IPS-15b (cell line): ENCODE measurements at regions not wholly inside any gene's neighbourhood (a gene's known extent, or its start where the extent isn't known, plus 50 kb on each side); places are given as distances from the start of the nearest gene placed in this dataset.
A peak's percentile ranks its signal among the peaks of the same experiment; 100 is the strongest.

Experiments used
- H3K27me3 ChIP-seq: one replicate; pipeline ENCODE4 v1.6.1; 2013; ENCODE audit warnings: low read length; ENCODE audit not compliant: control insufficient read depth, insufficient read depth
- H3K36me3 ChIP-seq: one replicate; pipeline ENCODE4 v1.6.1; 2013; ENCODE audit warnings: low read length; ENCODE audit not compliant: control insufficient read depth, insufficient read depth
- H3K4me1 ChIP-seq: one replicate; pipeline ENCODE4 v1.6.1; 2013; ENCODE audit warnings: mild to moderate bottlenecking, low read length; ENCODE audit not compliant: control insufficient read depth, insufficient read depth
- H3K4me3 ChIP-seq: one replicate; pipeline ENCODE4 v1.5.1; 2013; ENCODE audit warnings: low read depth, low read length
- H3K9ac ChIP-seq: one replicate; pipeline ENCODE4 v1.6.1; 2013; ENCODE audit warnings: low read depth, mild to moderate bottlenecking, low read length
- H3K9me3 ChIP-seq: one replicate; pipeline ENCODE4 v1.6.1; 2013; ENCODE audit warnings: mild to moderate bottlenecking, low read length; ENCODE audit not compliant: control insufficient read depth, insufficient read depth

GRCh38 chr19:33902802-33903488 lies 106.3 kb downstream of the KCTD15 start:
- Histone ChIP-seq H3K9me3 (peaks cover 4% of the 10 kb centered on the region), H3K4me1 (peaks cover 6% of the 10 kb centered on the region), H3K36me3 (no peaks in the 10 kb centered on the region), H3K4me3 (no peak overlapping the region), H3K27me3 (peaks cover 2% of the 10 kb centered on the region), H3K9ac (no peak overlapping the region)

DNA sequence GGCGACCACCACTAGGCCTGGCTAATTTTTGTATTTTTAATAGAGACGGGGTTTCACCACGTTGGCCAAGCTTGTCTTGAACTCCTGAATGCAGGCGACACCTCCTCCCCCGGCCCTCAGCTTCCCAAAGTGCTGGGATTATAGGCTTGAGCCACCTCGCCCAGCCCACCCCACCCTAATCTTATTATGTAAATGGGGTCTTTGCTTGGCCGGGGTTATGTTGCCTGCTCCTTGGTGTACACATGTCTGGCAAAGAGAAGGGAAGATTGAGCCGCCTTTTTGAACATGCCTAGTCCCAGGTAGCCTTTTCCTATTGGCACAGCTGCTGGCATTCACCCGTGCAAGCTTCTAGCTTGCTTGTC lies 106.8 kb downstream of the KCTD15 start:
- no peak overlapping the region for H3K4me3 ChIP-seq
- H3K9ac ChIP-seq, result no peak overlapping the region
- peaks cover 4% of the 10 kb centered on the region for H3K27me3 ChIP-seq
- no peaks in the 10 kb centered on the region for H3K36me3 ChIP-seq
- H3K4me1 ChIP-seq, result peaks cover 6% of the 10 kb centered on the region
- H3K9me3 ChIP-seq, result no peaks in the 10 kb centered on the region

DNA sequence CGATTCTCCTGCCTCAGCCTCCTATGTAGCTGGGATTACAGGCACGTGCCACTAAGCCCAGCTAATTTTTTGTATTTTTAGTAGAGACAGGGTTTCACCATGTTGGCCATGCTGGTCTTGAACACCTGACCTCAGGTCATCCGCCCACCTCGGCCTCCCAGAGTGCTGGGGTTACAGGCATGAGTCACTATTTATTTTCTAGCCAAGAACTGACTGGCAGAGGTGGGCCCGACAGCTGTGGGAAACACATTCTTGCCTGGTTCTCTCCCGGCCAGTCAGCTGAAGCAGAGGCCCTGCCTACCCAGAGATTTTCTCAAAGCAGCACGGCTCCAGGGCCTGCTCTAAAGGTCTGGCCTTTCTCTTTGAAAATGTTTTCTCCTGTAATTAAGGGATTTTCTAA lies 108.0 kb downstream of the KCTD15 start:
- no peaks in the 10 kb centered on the region for H3K9me3 ChIP-seq
- peaks cover 4% of the 10 kb centered on the region for H3K27me3 ChIP-seq
- H3K9ac ChIP-seq, result no peak overlapping the region
- no peaks in the 10 kb centered on the region for H3K36me3 ChIP-seq
- peaks cover 6% of the 10 kb centered on the region for H3K4me1 ChIP-seq
- peak overlapping the region; percentile 73 for H3K4me3 ChIP-seq

- Histone ChIP-seq H3K9ac (peak overlapping the region; percentile 54), H3K9me3 (no peaks in the 10 kb centered on the region), H3K4me3 (peak overlapping the region; percentile 73), H3K27me3 (peaks cover 4% of the 10 kb centered on the region), H3K36me3 (no peaks in the 10 kb centered on the region), H3K4me1 (peaks cover 6% of the 10 kb centered on the region)
Observed at GRCh38 chr19:33905473-33905936, 108.8 kb downstream of the KCTD15 start.

DNA sequence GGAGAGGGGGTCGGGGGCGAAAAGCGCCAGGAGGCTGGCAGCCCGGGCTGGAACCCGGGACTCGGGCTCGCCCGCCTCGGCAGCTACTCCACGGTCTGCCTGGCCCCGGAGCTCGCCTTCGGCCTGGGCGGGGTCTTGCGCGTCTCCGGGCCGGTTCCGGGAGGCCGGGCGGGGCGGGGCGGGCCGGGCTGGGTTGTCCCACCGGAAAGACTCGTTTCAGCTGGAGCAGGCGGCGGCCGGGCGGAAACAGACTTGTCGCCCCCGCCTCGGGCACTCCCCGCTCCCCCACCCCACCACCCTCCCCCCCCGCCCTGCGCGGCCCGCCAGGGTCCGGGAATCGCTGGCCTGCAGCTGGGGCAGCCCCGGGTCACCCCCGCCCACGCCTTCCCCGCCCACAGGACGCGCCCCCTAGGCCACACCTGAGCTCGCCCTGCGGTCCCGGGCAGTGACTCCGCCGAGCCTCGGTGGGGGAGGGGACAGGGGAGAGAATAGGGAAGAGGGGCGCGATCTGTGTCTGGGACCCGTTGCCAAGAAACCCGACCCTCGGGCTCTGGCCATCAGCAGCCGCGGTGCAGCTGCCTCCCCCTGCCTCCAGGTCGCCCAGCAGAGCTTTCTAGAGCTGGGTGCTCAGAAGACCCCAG lies 109.4 kb downstream of the KCTD15 start:
- H3K27me3 ChIP-seq, result peaks cover 4% of the 10 kb centered on the region
- no peaks in the 10 kb centered on the region for H3K9me3 ChIP-seq
- no peaks in the 10 kb centered on the region for H3K36me3 ChIP-seq

GRCh38 chr19:33906578-33907335 lies 110.1 kb downstream of the KCTD15 start:
- H3K27me3 ChIP-seq, result peaks cover 4% of the 10 kb centered on the region
- H3K4me3 ChIP-seq, result peak overlapping the region; percentile 56
- no peaks in the 10 kb centered on the region for H3K36me3 ChIP-seq
- H3K9ac ChIP-seq, result peak overlapping the region; percentile 4
- peaks cover 6% of the 10 kb centered on the region for H3K4me1 ChIP-seq
- no peaks in the 10 kb centered on the region for H3K9me3 ChIP-seq

More for the DNA sequence above, 109.4 kb downstream of the KCTD15 start:
- H3K4me1 ChIP-seq, result peaks cover 6% of the 10 kb centered on the region
- peak overlapping the region; percentile 54 for H3K9ac ChIP-seq
- H3K4me3 ChIP-seq, result peak overlapping the region; percentile 73

GRCh38 chr19:33910922-33911321 lies 114.3 kb downstream of the KCTD15 start:
- Histone ChIP-seq H3K9me3 (no peaks in the 10 kb centered on the region), H3K27me3 (peaks cover 4% of the 10 kb centered on the region), H3K4me3 (no peak overlapping the region), H3K36me3 (no peaks in the 10 kb centered on the region), H3K4me1 (no peaks in the 10 kb centered on the region), H3K9ac (no peak overlapping the region)

DNA sequence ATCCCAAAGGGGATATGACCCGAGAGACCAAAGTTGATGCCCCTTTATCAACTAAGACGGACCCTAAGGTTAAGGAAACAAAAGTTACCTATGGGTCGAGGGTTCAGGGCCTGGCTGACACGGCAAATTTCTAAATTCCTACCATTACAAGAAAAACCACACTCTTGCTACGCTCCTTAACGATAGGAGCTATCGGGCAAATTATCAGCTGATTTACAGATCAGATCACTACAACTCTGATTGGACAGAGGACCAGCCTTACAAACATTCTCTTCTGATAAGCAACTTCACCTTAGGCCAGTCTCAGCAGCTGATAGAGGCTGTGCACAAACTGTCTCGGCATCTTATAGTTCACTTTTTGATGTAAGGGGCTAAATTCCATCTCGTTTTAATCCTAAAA lies 117.9 kb downstream of the KCTD15 start:
- Histone ChIP-seq H3K9ac (no peak overlapping the region), H3K4me1 (no peaks in the 10 kb centered on the region), H3K27me3 (no peaks in the 10 kb centered on the region), H3K4me3 (no peak overlapping the region), H3K9me3 (no peaks in the 10 kb centered on the region), H3K36me3 (no peaks in the 10 kb centered on the region)

DNA sequence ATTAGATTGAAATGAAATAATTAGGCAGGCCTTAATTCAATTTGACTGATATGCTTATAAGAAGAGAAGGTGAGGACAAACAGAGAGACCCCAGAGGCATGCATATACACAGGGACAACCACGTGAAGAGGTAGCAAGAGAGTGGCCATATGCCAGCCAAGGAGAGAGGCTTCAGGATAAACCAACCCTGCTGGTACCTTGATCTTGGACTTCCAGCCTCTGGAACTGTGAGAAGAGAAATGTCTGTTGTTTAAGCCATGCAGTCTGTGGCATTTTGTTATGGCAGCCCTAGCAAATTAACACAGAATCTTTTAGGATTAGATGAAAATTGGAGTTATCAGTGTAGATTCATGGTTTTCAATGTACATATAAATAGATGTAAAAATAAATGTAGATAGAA lies 120.1 kb downstream of the KCTD15 start:
- Histone ChIP-seq H3K4me3 (no peak overlapping the region), H3K36me3 (no peaks in the 10 kb centered on the region), H3K9ac (no peak overlapping the region), H3K9me3 (no peaks in the 10 kb centered on the region), H3K27me3 (no peaks in the 10 kb centered on the region), H3K4me1 (no peaks in the 10 kb centered on the region)

DNA sequence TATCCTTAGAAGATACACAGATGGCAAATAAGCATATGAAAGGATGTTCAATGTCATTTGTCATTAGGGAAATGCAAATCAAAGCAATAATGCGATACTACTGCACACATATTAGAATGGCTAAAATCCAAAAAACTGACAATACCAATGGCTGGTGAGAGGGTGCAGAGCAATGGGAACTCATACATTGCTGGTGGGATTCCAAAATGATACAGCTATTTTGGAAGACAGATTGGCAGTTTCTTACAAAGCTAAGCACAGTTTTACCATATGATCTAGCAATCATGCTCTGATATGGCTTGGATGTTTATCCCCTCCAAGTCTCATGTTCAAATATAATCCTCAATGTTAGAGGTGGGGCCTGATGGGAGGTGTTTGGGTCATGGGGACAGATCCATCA lies 122.6 kb downstream of the KCTD15 start:
- H3K4me1 ChIP-seq, result no peaks in the 10 kb centered on the region
- H3K9me3 ChIP-seq, result no peaks in the 10 kb centered on the region
- H3K9ac ChIP-seq, result no peak overlapping the region
- no peak overlapping the region for H3K4me3 ChIP-seq
- H3K36me3 ChIP-seq, result no peaks in the 10 kb centered on the region
- no peaks in the 10 kb centered on the region for H3K27me3 ChIP-seq

DNA sequence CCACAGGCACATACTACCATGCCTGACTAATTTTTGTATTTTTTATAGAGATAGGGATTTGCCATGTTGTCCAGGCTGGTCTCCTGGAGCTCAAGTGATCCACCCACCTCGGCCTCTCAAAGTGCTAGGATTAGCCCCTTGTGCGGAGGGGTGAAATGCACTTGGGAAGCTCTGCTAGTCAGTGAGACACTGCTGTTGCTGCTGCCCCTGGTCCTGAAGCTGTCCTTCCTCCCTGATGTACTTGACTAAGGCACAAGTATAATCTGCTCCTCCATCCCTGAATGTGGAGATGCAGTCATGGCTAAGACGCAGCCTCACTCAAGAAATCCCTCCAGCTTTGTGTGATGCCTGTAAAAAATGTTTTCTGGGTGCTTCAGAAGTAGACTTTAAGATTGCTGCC lies 124.5 kb downstream of the KCTD15 start:
- Histone ChIP-seq H3K27me3 (no peaks in the 10 kb centered on the region), H3K4me1 (no peaks in the 10 kb centered on the region), H3K9me3 (no peaks in the 10 kb centered on the region), H3K36me3 (no peaks in the 10 kb centered on the region), H3K4me3 (no peak overlapping the region), H3K9ac (no peak overlapping the region)

DNA sequence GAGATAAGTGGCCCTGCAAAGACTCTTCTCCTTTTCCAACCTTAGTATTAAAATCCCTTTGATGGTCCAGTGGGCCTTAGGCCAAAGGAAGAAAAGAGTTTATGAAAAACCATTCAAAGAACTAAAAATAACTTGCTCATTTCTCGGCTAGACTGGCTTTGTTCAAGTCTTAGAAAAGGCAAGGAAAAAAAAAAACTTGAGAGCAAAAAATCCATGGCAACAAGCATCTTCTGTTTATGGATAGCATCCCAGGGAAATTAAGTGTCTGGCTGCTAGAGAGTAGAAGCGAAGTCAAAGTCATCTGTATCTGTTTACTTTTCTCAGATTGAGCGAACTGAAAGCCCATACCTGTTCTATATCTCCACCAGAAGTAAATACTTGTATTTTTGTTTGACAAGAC lies 129.6 kb downstream of the KCTD15 start:
- no peak overlapping the region for H3K4me3 ChIP-seq
- no peaks in the 10 kb centered on the region for H3K27me3 ChIP-seq
- no peaks in the 10 kb centered on the region for H3K9me3 ChIP-seq
- H3K9ac ChIP-seq, result no peak overlapping the region
- no peaks in the 10 kb centered on the region for H3K36me3 ChIP-seq
- H3K4me1 ChIP-seq, result peaks cover 19% of the 10 kb centered on the region
